ENCODE measurements at regions not wholly inside any gene's neighbourhood (a gene's known extent, or its start where the extent isn't known, plus 50 kb on each side); places are given as distances from the start of the nearest gene placed in this dataset.

- Histone ChIP-seq H3K4me1 (ENCODE audit: control insufficient read depth in 2 of 2, insufficient read depth in 2 of 2, low read length in 2 of 2) (no peaks in the 10 kb centered on the region), H3K27me3 (ENCODE audit: control insufficient read depth in 2 of 2, insufficient read depth in 2 of 2, low read length in 2 of 2) (no peaks in the 10 kb centered on the region), H3K9me3 (ENCODE audit: control insufficient read depth in 2 of 3, low read length in 3 of 3) (no peaks in the 10 kb centered on the region), H3K36me3 (ENCODE audit: control insufficient read depth in 2 of 3, insufficient read depth in 3 of 3, low read length in 3 of 3) (no peaks in the 10 kb centered on the region), H3K27ac (ENCODE audit: low read depth, low read length) (no peak overlapping the region), H3K4me3 (ENCODE audit: low read length) (no peak overlapping the region)
- CTCF ChIA-PET: no interaction called here
- POLR2A ChIA-PET: no interaction called here
- no peak overlapping the region for H3K27ac Mint-ChIP-seq
- DNase-seq (no peak), ATAC-seq (no peak)
- intact Hi-C loops (cut with micrococcal nuclease): no loop called here
- H3K4me3 Mint-ChIP-seq: no peak overlapping the region
- no peaks in the 10 kb centered on the region for H3K36me3 Mint-ChIP-seq
- H3K4me1 Mint-ChIP-seq: no peaks in the 10 kb centered on the region
- H3K27me3 Mint-ChIP-seq: no peaks in the 10 kb centered on the region
- H3K9me3 Mint-ChIP-seq: peaks cover 0 to 8% (median 0%) of the 10 kb centered on the region in 11 donors
Observed at GRCh38 chr5:60262576-60263295, 369.2 kb upstream of the PDE4D start.

GRCh38 chr5:60261732-60262131 is 368.2 kb upstream of the PDE4D start:
- Histone ChIP-seq H3K36me3 (ENCODE audit: control insufficient read depth in 2 of 3, insufficient read depth in 3 of 3, low read length in 3 of 3) (no peaks in the 10 kb centered on the region), H3K4me3 (ENCODE audit: low read length) (no peak overlapping the region), H3K27me3 (ENCODE audit: control insufficient read depth in 2 of 2, insufficient read depth in 2 of 2, low read length in 2 of 2) (no peaks in the 10 kb centered on the region), H3K4me1 (ENCODE audit: control insufficient read depth in 2 of 2, insufficient read depth in 2 of 2, low read length in 2 of 2) (no peaks in the 10 kb centered on the region), H3K27ac (ENCODE audit: low read depth, low read length) (no peak overlapping the region), H3K9me3 (ENCODE audit: control insufficient read depth in 2 of 3, low read length in 3 of 3) (no peaks in the 10 kb centered on the region)
- Mint-ChIP-seq H3K27me3 (no peaks in the 10 kb centered on the region), H3K4me3 (no peak overlapping the region), H3K9me3 (peaks cover 0 to 6% (median 0%) of the 10 kb centered on the region in 11 donors), H3K4me1 (no peaks in the 10 kb centered on the region), H3K27ac (no peak overlapping the region), H3K36me3 (no peaks in the 10 kb centered on the region)
- CTCF ChIA-PET: no interaction called here
- DNase-seq (no peak), ATAC-seq (no peak)
- POLR2A ChIA-PET: no interaction called here
- intact Hi-C loops (cut with micrococcal nuclease): no loop called here

DNA sequence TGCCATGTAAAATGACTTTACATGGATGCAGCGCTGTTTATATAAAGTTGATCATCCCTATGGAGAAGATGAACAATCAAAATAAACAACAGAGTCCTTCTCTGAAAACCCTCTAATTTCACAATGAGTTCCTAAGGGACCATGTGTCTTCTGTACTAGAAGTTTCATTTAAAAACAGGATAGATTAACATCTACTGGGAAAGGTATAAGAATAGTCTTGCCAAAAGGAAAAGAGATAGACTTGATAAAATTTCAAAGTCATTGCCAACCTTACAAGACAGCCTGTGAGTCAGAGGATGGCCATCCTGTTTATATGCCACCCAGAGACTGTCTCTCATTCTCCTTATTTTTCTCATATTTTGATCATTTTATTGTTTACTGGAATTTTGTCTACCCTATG is 367.1 kb upstream of the PDE4D start:
- H3K36me3 Mint-ChIP-seq: no peaks in the 10 kb centered on the region
- Histone ChIP-seq H3K4me1 (ENCODE audit: control insufficient read depth in 2 of 2, insufficient read depth in 2 of 2, low read length in 2 of 2) (no peaks in the 10 kb centered on the region), H3K9me3 (ENCODE audit: control insufficient read depth in 2 of 3, low read length in 3 of 3) (no peaks in the 10 kb centered on the region), H3K4me3 (ENCODE audit: low read length) (no peak overlapping the region), H3K27me3 (ENCODE audit: control insufficient read depth in 2 of 2, insufficient read depth in 2 of 2, low read length in 2 of 2) (no peaks in the 10 kb centered on the region), H3K27ac (ENCODE audit: low read depth, low read length) (no peak overlapping the region), H3K36me3 (ENCODE audit: control insufficient read depth in 2 of 3, insufficient read depth in 3 of 3, low read length in 3 of 3) (no peaks in the 10 kb centered on the region)
- no peaks in the 10 kb centered on the region for H3K4me1 Mint-ChIP-seq
- H3K27ac Mint-ChIP-seq: no peak overlapping the region
- no peak overlapping the region for H3K4me3 Mint-ChIP-seq
- ChIA-PET POLR2A (no interaction called here), CTCF (no interaction called here)
- no peaks in the 10 kb centered on the region for H3K27me3 Mint-ChIP-seq
- intact Hi-C loops (cut with micrococcal nuclease): no loop called here
- DNase-seq (no peak), ATAC-seq (no peak)
- H3K9me3 Mint-ChIP-seq: peaks cover 0 to 9% (median 0%) of the 10 kb centered on the region in 11 donors

DNA sequence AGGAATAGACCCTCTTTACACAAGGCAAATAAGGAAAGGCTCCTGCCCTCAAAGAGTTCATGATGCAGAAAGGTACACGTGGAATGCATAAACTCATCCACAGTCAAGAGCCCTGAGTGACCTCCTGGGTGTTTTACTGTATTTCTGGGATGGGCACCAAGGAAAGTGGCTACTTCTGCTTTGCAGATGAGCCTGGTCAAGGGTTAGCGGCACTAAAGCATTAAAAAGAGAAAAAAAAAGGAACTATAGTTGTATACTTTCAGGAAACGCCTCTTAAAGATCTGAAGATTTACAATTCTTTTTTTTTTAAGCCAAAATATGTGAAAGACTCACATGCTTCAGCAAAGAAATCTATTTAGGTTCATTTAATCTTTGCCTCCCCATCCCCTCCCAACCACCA is 366.2 kb upstream of the PDE4D start:
- Mint-ChIP-seq H3K27me3 (no peaks in the 10 kb centered on the region), H3K4me1 (no peaks in the 10 kb centered on the region), H3K9me3 (peaks cover 0 to 9% (median 0%) of the 10 kb centered on the region in 11 donors), H3K4me3 (no peak overlapping the region), H3K36me3 (no peaks in the 10 kb centered on the region), H3K27ac (no peak overlapping the region)
- Histone ChIP-seq H3K27ac (ENCODE audit: low read depth, low read length) (no peak overlapping the region), H3K4me1 (ENCODE audit: control insufficient read depth in 2 of 2, insufficient read depth in 2 of 2, low read length in 2 of 2) (no peaks in the 10 kb centered on the region), H3K4me3 (ENCODE audit: low read length) (no peak overlapping the region), H3K9me3 (ENCODE audit: control insufficient read depth in 2 of 3, low read length in 3 of 3) (no peaks in the 10 kb centered on the region), H3K27me3 (ENCODE audit: control insufficient read depth in 2 of 2, insufficient read depth in 2 of 2, low read length in 2 of 2) (no peaks in the 10 kb centered on the region), H3K36me3 (ENCODE audit: control insufficient read depth in 2 of 3, insufficient read depth in 3 of 3, low read length in 3 of 3) (no peaks in the 10 kb centered on the region)
- ChIA-PET CTCF (no interaction called here), POLR2A (no interaction called here)
- DNase-seq: no peak
- intact Hi-C loops (cut with micrococcal nuclease): no loop called here
- peak; percentile 52 for ATAC-seq

- no peak overlapping the region for H3K4me3 Mint-ChIP-seq
- DNase-seq: no peak
Observed at GRCh38 chr5:60257596-60258271, 364.2 kb upstream of the PDE4D start.

DNA sequence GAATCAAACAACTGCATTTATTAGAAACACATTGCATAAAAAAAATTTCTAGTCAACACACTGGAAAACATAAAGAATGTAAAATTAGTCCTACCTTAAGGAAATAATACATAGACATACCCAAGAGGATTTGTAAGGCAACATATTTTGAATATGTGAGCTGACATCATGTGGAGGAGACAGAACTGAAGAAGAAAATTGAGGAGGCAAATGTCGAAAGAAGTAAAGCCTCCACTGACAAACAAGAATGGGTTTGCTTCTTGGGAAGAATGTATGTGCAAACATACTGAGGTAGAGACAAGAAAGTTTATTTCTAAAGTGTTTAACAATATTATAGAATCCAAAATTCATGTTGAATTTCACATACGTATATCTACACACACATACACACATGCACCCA is 363.0 kb upstream of the PDE4D start:
- no peaks in the 10 kb centered on the region for H3K9me3 ChIP-seq (ENCODE audit: control insufficient read depth in 2 of 3, low read length in 3 of 3)
- no peaks in the 10 kb centered on the region for H3K27me3 ChIP-seq (ENCODE audit: control insufficient read depth in 2 of 2, insufficient read depth in 2 of 2, low read length in 2 of 2)
- DNase-seq (no peak), ATAC-seq (no peak)
- Mint-ChIP-seq H3K27me3 (no peaks in the 10 kb centered on the region), H3K36me3 (no peaks in the 10 kb centered on the region), H3K9me3 (peaks cover 0 to 11% (median 0%) of the 10 kb centered on the region in 11 donors), H3K4me1 (no peaks in the 10 kb centered on the region), H3K4me3 (no peak overlapping the region), H3K27ac (no peak overlapping the region)
- no peak overlapping the region for H3K4me3 ChIP-seq (ENCODE audit: low read length)
- no peaks in the 10 kb centered on the region for H3K36me3 ChIP-seq (ENCODE audit: control insufficient read depth in 2 of 3, insufficient read depth in 3 of 3, low read length in 3 of 3)
- no peak overlapping the region for H3K27ac ChIP-seq (ENCODE audit: low read depth, low read length)
- ChIA-PET CTCF (no interaction called here), POLR2A (no interaction called here)
- intact Hi-C loops (cut with micrococcal nuclease): no loop called here
- no peaks in the 10 kb centered on the region for H3K4me1 ChIP-seq (ENCODE audit: control insufficient read depth in 2 of 2, insufficient read depth in 2 of 2, low read length in 2 of 2)

More at GRCh38 chr5:60257596-60258271, 364.2 kb upstream of the PDE4D start:
- peak; percentile 40 for ATAC-seq
- Histone ChIP-seq H3K4me1 (ENCODE audit: control insufficient read depth in 2 of 2, insufficient read depth in 2 of 2, low read length in 2 of 2) (no peaks in the 10 kb centered on the region), H3K27me3 (ENCODE audit: control insufficient read depth in 2 of 2, insufficient read depth in 2 of 2, low read length in 2 of 2) (no peaks in the 10 kb centered on the region), H3K36me3 (ENCODE audit: control insufficient read depth in 2 of 3, insufficient read depth in 3 of 3, low read length in 3 of 3) (no peaks in the 10 kb centered on the region), H3K9me3 (ENCODE audit: control insufficient read depth in 2 of 3, low read length in 3 of 3) (no peaks in the 10 kb centered on the region), H3K4me3 (ENCODE audit: low read length) (no peak overlapping the region), H3K27ac (ENCODE audit: low read depth, low read length) (no peak overlapping the region)
- ChIA-PET CTCF (no interaction called here), POLR2A (no interaction called here)
- H3K4me1 Mint-ChIP-seq: no peaks in the 10 kb centered on the region
- H3K27ac Mint-ChIP-seq: no peak overlapping the region
- intact Hi-C loops (cut with micrococcal nuclease): no loop called here
- no peaks in the 10 kb centered on the region for H3K36me3 Mint-ChIP-seq
- no peaks in the 10 kb centered on the region for H3K27me3 Mint-ChIP-seq
- H3K9me3 Mint-ChIP-seq: peaks cover 0 to 9% (median 0%) of the 10 kb centered on the region in 11 donors

DNA sequence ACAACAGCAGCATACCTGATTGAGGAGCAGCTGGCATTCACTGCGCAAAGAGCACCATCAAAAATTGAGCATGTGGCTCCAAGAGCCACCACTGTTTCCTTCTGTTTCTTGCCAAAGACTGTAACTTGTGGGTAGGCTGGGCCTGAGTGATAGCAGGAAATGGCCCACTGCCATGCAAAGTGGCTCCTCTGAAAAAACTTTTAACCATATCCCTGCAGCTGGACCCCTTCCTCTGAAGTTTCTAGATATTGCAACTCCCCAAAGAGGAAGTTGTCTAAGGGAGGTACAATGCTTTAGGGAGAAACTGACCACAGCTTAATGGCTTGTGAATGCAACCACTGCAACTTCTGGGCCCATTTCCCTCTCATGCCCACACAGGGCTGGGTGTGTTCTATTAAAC is 355.4 kb upstream of the PDE4D start:
- H3K9me3 ChIP-seq (ENCODE audit: control insufficient read depth in 2 of 3, low read length in 3 of 3): no peaks in the 10 kb centered on the region
- no peaks in the 10 kb centered on the region for H3K36me3 ChIP-seq (ENCODE audit: control insufficient read depth in 2 of 3, insufficient read depth in 3 of 3, low read length in 3 of 3)
- ATAC-seq (peak; percentile 65), DNase-seq (no peak)
- ChIA-PET POLR2A (no interaction called here), CTCF (no interaction called here)
- Mint-ChIP-seq H3K4me3 (no peak overlapping the region), H3K27me3 (no peaks in the 10 kb centered on the region), H3K4me1 (peaks cover 0 to 1% (median 0%) of the 10 kb centered on the region in 7 donors), H3K9me3 (peaks cover 0 to 31% (median 2%) of the 10 kb centered on the region in 11 donors), H3K36me3 (no peaks in the 10 kb centered on the region), H3K27ac (no peak overlapping the region)
- intact Hi-C loops (cut with micrococcal nuclease): no loop called here
- H3K4me1 ChIP-seq (ENCODE audit: control insufficient read depth in 2 of 2, insufficient read depth in 2 of 2, low read length in 2 of 2): no peaks in the 10 kb centered on the region
- H3K27me3 ChIP-seq (ENCODE audit: control insufficient read depth in 2 of 2, insufficient read depth in 2 of 2, low read length in 2 of 2): no peaks in the 10 kb centered on the region
- no peak overlapping the region for H3K4me3 ChIP-seq (ENCODE audit: low read length)
- no peak overlapping the region for H3K27ac ChIP-seq (ENCODE audit: low read depth, low read length)
